GM12875 (cell line): ENCODE measurements at regions not wholly inside any gene's neighbourhood (a gene's known extent, or its start where the extent isn't known, plus 50 kb on each side); places are given as distances from the start of the nearest gene placed in this dataset.

Source experiments
- H3K4me3 ChIP-seq: one replicate; pipeline ENCODE4 v1.5.1; 2011; ENCODE audit warnings: low read depth, low read length, control low read depth
- TF ChIP-seq, protein P1 (sequence below): IDR thresholded peaks from 2 replicates; pipeline ENCODE4 v1.5.1; 2011; ENCODE audit warnings: low read depth, mild to moderate bottlenecking, control low read depth, inconsistent platforms, low read length, moderate library complexity, borderline replicate concordance; ENCODE audit not compliant: insufficient read depth

DNA sequence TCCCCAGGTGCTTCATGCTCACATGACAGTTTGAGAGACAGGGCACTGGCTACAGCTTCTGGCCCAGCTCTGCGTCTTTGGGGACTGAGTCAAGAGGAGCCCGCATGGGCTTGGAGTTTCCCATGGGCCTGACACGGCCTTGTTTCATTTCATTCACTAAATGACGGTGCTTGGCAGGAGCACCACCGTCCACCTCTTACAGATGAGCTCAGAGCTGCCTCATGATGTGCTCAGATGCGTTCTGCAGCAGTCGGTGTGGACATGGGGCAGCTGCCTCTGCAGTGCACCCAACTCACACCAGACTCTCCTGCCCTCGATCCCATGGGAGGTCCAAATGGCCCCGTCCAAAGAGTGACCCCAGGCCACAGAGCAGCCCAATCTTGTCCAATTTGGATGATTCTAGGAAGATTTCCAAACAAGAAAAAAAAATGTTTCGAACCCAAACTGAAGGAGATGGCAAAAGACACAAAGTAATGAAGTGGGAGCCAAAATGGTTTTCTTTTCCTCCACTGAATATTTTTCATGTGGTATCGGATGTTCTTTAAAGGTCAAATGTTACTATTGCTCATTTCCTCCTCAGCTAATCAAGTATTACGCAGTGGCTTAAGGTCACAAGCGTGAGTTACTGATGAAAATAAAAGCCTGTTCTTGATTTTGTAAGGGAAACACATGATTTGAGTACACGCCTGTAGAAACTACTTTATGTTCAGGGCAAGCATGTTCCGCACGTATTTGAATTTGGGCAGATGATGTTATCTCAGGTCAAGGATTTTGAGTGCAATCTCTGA, 524.2 kb downstream of the CDH26 start:
- no peak overlapping the region for H3K4me3 ChIP-seq
- TF ChIP-seq, protein P1, sequence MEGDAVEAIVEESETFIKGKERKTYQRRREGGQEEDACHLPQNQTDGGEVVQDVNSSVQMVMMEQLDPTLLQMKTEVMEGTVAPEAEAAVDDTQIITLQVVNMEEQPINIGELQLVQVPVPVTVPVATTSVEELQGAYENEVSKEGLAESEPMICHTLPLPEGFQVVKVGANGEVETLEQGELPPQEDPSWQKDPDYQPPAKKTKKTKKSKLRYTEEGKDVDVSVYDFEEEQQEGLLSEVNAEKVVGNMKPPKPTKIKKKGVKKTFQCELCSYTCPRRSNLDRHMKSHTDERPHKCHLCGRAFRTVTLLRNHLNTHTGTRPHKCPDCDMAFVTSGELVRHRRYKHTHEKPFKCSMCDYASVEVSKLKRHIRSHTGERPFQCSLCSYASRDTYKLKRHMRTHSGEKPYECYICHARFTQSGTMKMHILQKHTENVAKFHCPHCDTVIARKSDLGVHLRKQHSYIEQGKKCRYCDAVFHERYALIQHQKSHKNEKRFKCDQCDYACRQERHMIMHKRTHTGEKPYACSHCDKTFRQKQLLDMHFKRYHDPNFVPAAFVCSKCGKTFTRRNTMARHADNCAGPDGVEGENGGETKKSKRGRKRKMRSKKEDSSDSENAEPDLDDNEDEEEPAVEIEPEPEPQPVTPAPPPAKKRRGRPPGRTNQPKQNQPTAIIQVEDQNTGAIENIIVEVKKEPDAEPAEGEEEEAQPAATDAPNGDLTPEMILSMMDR = no peak

DNA sequence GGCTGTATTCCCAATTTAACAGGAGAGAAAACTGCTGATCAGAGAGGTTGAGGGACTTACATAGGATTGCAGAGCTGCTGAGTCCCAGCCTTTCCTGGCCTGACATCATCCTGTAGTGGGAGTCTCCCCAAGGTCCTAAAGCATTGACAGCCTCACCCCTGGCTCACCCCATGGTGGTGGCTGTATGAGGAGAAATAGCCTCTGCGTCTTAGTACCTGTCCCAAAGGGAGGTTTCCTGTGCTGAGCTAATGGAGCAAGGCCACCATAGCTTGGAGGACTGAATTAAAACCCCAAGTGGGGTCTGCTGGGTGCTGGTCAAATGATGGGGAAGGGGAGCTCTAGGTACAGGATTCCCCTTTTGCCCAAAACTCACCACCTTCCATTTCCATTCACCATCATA, 525.1 kb downstream of the CDH26 start:
- TF ChIP-seq, protein P1 = no peak
- no peak overlapping the region for H3K4me3 ChIP-seq

DNA sequence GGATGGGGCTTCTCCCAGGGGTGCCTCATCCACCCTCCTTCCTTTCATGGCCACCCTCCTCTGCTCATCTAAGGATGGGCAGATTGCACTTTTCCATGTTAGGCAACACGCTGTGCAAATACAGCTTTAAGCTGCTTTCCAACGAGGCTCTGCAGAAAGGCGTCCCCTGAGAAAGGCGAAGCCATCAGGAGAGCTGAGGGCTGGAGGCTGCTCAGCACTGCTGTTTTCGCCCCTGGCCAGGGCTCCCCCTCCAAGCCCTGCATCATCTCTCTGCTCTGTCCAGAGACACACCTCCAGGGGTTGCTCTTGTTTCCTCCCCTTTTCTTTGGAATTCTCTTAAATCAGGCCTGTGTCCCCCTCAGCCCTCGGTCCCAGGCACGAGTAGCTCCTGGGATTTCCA, 526.1 kb downstream of the CDH26 start:
- H3K4me3 ChIP-seq = no peak overlapping the region
- TF ChIP-seq, protein P1 = no peak

DNA sequence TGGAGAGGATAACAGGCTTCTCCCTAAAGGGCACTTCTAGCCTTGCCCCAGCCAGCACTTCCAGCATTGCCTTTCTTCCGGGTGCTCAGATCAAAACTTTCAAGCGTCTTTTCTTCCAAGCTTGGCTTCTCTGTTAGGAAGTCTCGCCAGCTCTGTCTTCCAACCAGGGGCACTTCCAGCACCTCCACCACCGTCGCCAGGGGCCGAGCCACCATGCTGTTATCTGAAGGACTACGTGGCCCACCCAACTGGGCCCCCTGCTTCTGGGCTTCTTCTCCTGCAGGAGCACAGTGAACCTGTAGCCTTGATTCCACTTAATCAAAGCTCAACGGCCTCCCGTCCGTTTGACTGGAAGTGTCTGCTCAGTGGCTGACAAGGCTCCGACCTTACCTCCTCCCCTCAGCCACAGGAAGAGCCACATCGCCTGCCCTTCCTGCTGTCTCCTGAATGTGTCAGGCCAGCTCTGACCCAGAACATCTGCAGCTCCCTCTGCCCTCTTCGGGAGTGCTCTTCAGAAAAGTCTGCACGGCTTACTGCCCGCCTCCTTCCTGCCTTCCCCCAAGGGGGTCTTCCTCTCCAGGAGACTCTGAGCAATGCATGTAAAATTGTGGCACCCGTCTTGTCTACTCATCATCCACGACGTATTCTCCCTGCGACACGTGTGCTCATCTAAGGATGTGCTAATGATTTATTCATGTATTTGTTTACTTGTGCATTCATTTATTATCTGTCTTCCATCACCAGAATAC, 527.0 kb downstream of the CDH26 start:
- TF ChIP-seq, protein P1 = no peak
- H3K4me3 ChIP-seq = no peak overlapping the region

- TF ChIP-seq, protein P1 = no peak
- H3K4me3 ChIP-seq = no peak overlapping the region
Measured at GRCh38 chr20:60486315-60486714, 528.1 kb downstream of the CDH26 start.

GRCh38 chr20:60486937-60487336, 528.7 kb downstream of the CDH26 start:
- H3K4me3 ChIP-seq = no peak overlapping the region
- TF ChIP-seq, protein P1 = no peak
